ENCODE measurements at regions not wholly inside any gene's neighbourhood (a gene's known extent, or its start where the extent isn't known, plus 50 kb on each side); places are given as distances from the start of the nearest gene placed in this dataset.

GRCh38 chr9:2340046-2340760, 281.4 kb upstream of the VLDLR start:
- intact Hi-C loops (cut with DNase I; ENCODE audit: low total_unique reads), result no loop called here
- no peak for TF ChIP-seq POLR2A (IDR thresholded peaks at IDR 0.05)
- no peak for TF ChIP-seq CTCF (IDR thresholded peaks at IDR 0.05)
- DNase-seq, result no peak

GRCh38 chr9:2341126-2341525, 280.5 kb upstream of the VLDLR start:
- H3K9me3 ChIP-seq, result no peaks in the 10 kb centered on the region
- no peaks in the 10 kb centered on the region for H3K36me3 ChIP-seq
- no peaks in the 10 kb centered on the region for H3K27me3 ChIP-seq
- no peak overlapping the region for H3K27ac ChIP-seq
- peaks cover 0 to 8% of the 10 kb centered on the region in 2 donors for H3K4me1 ChIP-seq
- no peak overlapping the region for H3K4me3 ChIP-seq
- intact Hi-C loops (cut with DNase I; ENCODE audit: low total_unique reads), result no loop called here
- DNase-seq, result no peak
- TF ChIP-seq POLR2A (IDR thresholded peaks at IDR 0.05) (no peak), CTCF (IDR thresholded peaks at IDR 0.05) (no peak)

More at GRCh38 chr9:2340046-2340760, 281.4 kb upstream of the VLDLR start:
- Histone ChIP-seq H3K36me3 (no peaks in the 10 kb centered on the region), H3K27ac (no peak overlapping the region), H3K27me3 (no peaks in the 10 kb centered on the region), H3K9me3 (no peaks in the 10 kb centered on the region), H3K4me3 (no peak overlapping the region), H3K4me1 (peaks cover 0 to 8% of the 10 kb centered on the region in 2 donors)

GRCh38 chr9:2341956-2342355, 279.6 kb upstream of the VLDLR start:
- H3K4me1 ChIP-seq, result peaks cover 0 to 8% of the 10 kb centered on the region in 2 donors
- no peak for TF ChIP-seq CTCF (IDR thresholded peaks at IDR 0.05)
- TF ChIP-seq POLR2A (IDR thresholded peaks at IDR 0.05), result no peak
- no peaks in the 10 kb centered on the region for H3K27me3 ChIP-seq
- no peaks in the 10 kb centered on the region for H3K9me3 ChIP-seq
- H3K36me3 ChIP-seq, result no peaks in the 10 kb centered on the region
- intact Hi-C loops (cut with DNase I; ENCODE audit: low total_unique reads), result no loop called here
- no peak overlapping the region for H3K27ac ChIP-seq
- no peak overlapping the region for H3K4me3 ChIP-seq
- DNase-seq, result no peak

- Histone ChIP-seq H3K9me3 (no peaks in the 10 kb centered on the region), H3K4me1 (no peaks in the 10 kb centered on the region), H3K4me3 (no peak overlapping the region), H3K36me3 (no peaks in the 10 kb centered on the region), H3K27ac (no peak overlapping the region), H3K27me3 (no peaks in the 10 kb centered on the region)
- no peak for DNase-seq
- TF ChIP-seq CTCF (IDR thresholded peaks at IDR 0.05) (no peak), POLR2A (IDR thresholded peaks at IDR 0.05) (no peak)
- intact Hi-C loops (cut with DNase I; ENCODE audit: low total_unique reads), result no loop called here
Measured at GRCh38 chr9:2343756-2344155, 277.8 kb upstream of the VLDLR start.

GRCh38 chr9:2344436-2344835, 277.2 kb upstream of the VLDLR start:
- intact Hi-C loops (cut with DNase I; ENCODE audit: low total_unique reads), result no loop called here
- Histone ChIP-seq H3K9me3 (no peaks in the 10 kb centered on the region), H3K27ac (no peak overlapping the region), H3K36me3 (no peaks in the 10 kb centered on the region), H3K4me3 (no peak overlapping the region), H3K4me1 (no peaks in the 10 kb centered on the region), H3K27me3 (no peaks in the 10 kb centered on the region)
- no peak for TF ChIP-seq CTCF (IDR thresholded peaks at IDR 0.05)
- TF ChIP-seq POLR2A (IDR thresholded peaks at IDR 0.05), result no peak
- no peak for DNase-seq
